ENCODE measurements at regions not wholly inside any gene's neighbourhood (a gene's known extent, or its start where the extent isn't known, plus 50 kb on each side); places are given as distances from the start of the nearest gene placed in this dataset.

GRCh38 chr6:23510778-23511510 lies 615.1 kb upstream of the NRSN1 start:
- no peak overlapping the region for H3K9ac ChIP-seq
- H3K4me1 ChIP-seq, result peaks cover 15% of the 10 kb centered on the region
- TF ChIP-seq EZH2 (IDR thresholded peaks at IDR 0.05) (no peak), CTCF (IDR thresholded peaks at IDR 0.05) (no peak)
- H3F3A ChIP-seq (ENCODE audit: low read depth), result peaks cover 6% of the 10 kb centered on the region
- H2AFZ ChIP-seq (replicated peaks), result no peak overlapping the region
- Mint-ChIP-seq H3K36me3 (no peaks in the 10 kb centered on the region), H3K4me1 (no peaks in the 10 kb centered on the region), H3K4me3 (no peak overlapping the region), H3K27me3 (ENCODE audit: insufficient read depth, low read depth) (no peaks in the 10 kb centered on the region), H3K27ac (no peak overlapping the region), H3K9me3 (no peaks in the 10 kb centered on the region)
- no peaks in the 10 kb centered on the region for H3K9me3 ChIP-seq (ENCODE audit: low read depth)
- no peak overlapping the region for H3K4me3 ChIP-seq
- peak overlapping the region; percentile 5 for H3K4me2 ChIP-seq
- no peak overlapping the region for H3K27ac ChIP-seq
- H3K79me2 ChIP-seq (ENCODE audit: low read depth), result no peaks in the 10 kb centered on the region
- H4K20me1 ChIP-seq (ENCODE audit: low read depth), result no peaks in the 10 kb centered on the region
- no peaks in the 10 kb centered on the region for H3K27me3 ChIP-seq
- peak; percentile 24 for DNase-seq (ENCODE audit: low spot score)
- no peaks in the 10 kb centered on the region for H3K36me3 ChIP-seq

- Mint-ChIP-seq H3K27me3 (ENCODE audit: insufficient read depth, low read depth) (no peaks in the 10 kb centered on the region), H3K27ac (no peak overlapping the region), H3K4me1 (no peaks in the 10 kb centered on the region), H3K9me3 (no peaks in the 10 kb centered on the region), H3K36me3 (no peaks in the 10 kb centered on the region), H3K4me3 (no peak overlapping the region)
- H3K4me3 ChIP-seq, result no peak overlapping the region
- no peak overlapping the region for H3K27ac ChIP-seq
- H2AFZ ChIP-seq (replicated peaks), result no peak overlapping the region
- no peak overlapping the region for H3K9ac ChIP-seq
- no peak for TF ChIP-seq CTCF (IDR thresholded peaks at IDR 0.05)
- DNase-seq (ENCODE audit: low spot score), result peak; percentile 10
- no peaks in the 10 kb centered on the region for H3K79me2 ChIP-seq (ENCODE audit: low read depth)
- H3K4me1 ChIP-seq, result peaks cover 15% of the 10 kb centered on the region
- no peaks in the 10 kb centered on the region for H3K9me3 ChIP-seq (ENCODE audit: low read depth)
- no peaks in the 10 kb centered on the region for H4K20me1 ChIP-seq (ENCODE audit: low read depth)
- peak overlapping the region; percentile 5 for H3K4me2 ChIP-seq
- peaks cover 6% of the 10 kb centered on the region for H3F3A ChIP-seq (ENCODE audit: low read depth)
- no peaks in the 10 kb centered on the region for H3K36me3 ChIP-seq
- no peaks in the 10 kb centered on the region for H3K27me3 ChIP-seq
Observed at GRCh38 chr6:23511817-23512216, 614.2 kb upstream of the NRSN1 start.

- Mint-ChIP-seq H3K27me3 (ENCODE audit: insufficient read depth, low read depth) (no peaks in the 10 kb centered on the region), H3K9me3 (no peaks in the 10 kb centered on the region), H3K4me3 (no peak overlapping the region), H3K36me3 (no peaks in the 10 kb centered on the region), H3K27ac (no peak overlapping the region), H3K4me1 (no peaks in the 10 kb centered on the region)
- H3K36me3 ChIP-seq, result no peaks in the 10 kb centered on the region
- DNase-seq (ENCODE audit: low spot score), result no peak
- H3K4me1 ChIP-seq, result peaks cover 4% of the 10 kb centered on the region
- no peak overlapping the region for H3K27ac ChIP-seq
- no peaks in the 10 kb centered on the region for H3K9me3 ChIP-seq (ENCODE audit: low read depth)
- no peaks in the 10 kb centered on the region for H4K20me1 ChIP-seq (ENCODE audit: low read depth)
- H3K4me3 ChIP-seq, result no peak overlapping the region
- H3K79me2 ChIP-seq (ENCODE audit: low read depth), result no peaks in the 10 kb centered on the region
- H2AFZ ChIP-seq (replicated peaks), result no peak overlapping the region
- no peak overlapping the region for H3K9ac ChIP-seq
- H3K27me3 ChIP-seq, result no peaks in the 10 kb centered on the region
- TF ChIP-seq EZH2phosphoT487 (IDR thresholded peaks at IDR 0.05) (no peak), CTCF (IDR thresholded peaks at IDR 0.05) (no peak), EZH2 (IDR thresholded peaks at IDR 0.05) (no peak)
- no peak overlapping the region for H3K4me2 ChIP-seq
- H3F3A ChIP-seq (ENCODE audit: low read depth), result no peaks in the 10 kb centered on the region
Observed at GRCh38 chr6:23518294-23518693, 607.7 kb upstream of the NRSN1 start.

Measured in neural progenitor cell (in vitro differentiated cells).